GM23338 (cell line): ENCODE measurements at regions not wholly inside any gene's neighbourhood (a gene's known extent, or its start where the extent isn't known, plus 50 kb on each side); places are given as distances from the start of the nearest gene placed in this dataset.

Source experiments
- ATAC-seq: fragments of 200-7000 bp; cut with Tn5 transposase; 3 replicates; pipeline ENCODE4 v1.9.1; 2020
- DNase-seq: peaks from one replicate; pipeline ENCODE4 v3.0.0-alpha.2; 2015; ENCODE audit warnings: low spot score
- H2AFZ ChIP-seq: fragments of 200-600 bp; sonication (generic); 2 replicates; pipeline ENCODE4 v1.8.0; 2016; ENCODE audit warnings: antibody characterized with exemption, mild to moderate bottlenecking, moderate library complexity
- H3F3A ChIP-seq: fragments of 200-600 bp; sonication (generic); replicated peaks from 2 replicates; pipeline ENCODE4 v1.8.0; 2017; ENCODE audit warnings: antibody characterized with exemption, mixed run types, low read depth
- H3K27ac ChIP-seq: fragments of 200-600 bp; sonication (generic); 2 replicates; pipeline ENCODE4 v1.6.1; 2016; ENCODE audit warnings: low read depth
- H3K27me3 ChIP-seq: fragments of 200-600 bp; sonication (generic); 2 replicates; pipeline ENCODE4 v1.8.0; 2016; ENCODE audit warnings: mild to moderate bottlenecking, mixed run types, moderate library complexity; ENCODE audit not compliant: insufficient read depth
- H3K36me3 ChIP-seq: fragments of 200-600 bp; sonication (generic); 2 replicates; pipeline ENCODE4 v1.8.0; 2016; ENCODE audit warnings: mild to moderate bottlenecking; ENCODE audit not compliant: insufficient read depth
- H3K4me1 ChIP-seq: fragments of 200-600 bp; sonication (generic); 2 replicates; pipeline ENCODE4 v1.8.0; 2016; ENCODE audit warnings: mild to moderate bottlenecking, moderate library complexity; ENCODE audit not compliant: insufficient read depth
- H3K4me2 ChIP-seq: fragments of 200-600 bp; sonication (generic); 2 replicates; pipeline ENCODE4 v1.7.1; 2017; ENCODE audit warnings: mixed run types
- H3K4me3 ChIP-seq: fragments of 200-600 bp; sonication (generic); 2 replicates; pipeline ENCODE4 v1.6.1; 2016; ENCODE audit warnings: mixed run types
- H3K79me2 ChIP-seq: fragments of 200-600 bp; sonication (generic); replicated peaks from 2 replicates; pipeline ENCODE4 v1.8.0; 2017; ENCODE audit warnings: mild to moderate bottlenecking; ENCODE audit not compliant: insufficient read depth
- H3K9me2 ChIP-seq: fragments of 200-600 bp; sonication (generic); 2 replicates; pipeline ENCODE4 v1.8.0; 2017; ENCODE audit not compliant: insufficient read depth
- H4K20me1 ChIP-seq: fragments of 200-600 bp; sonication (generic); replicated peaks from 2 replicates; pipeline ENCODE4 v1.8.0; 2017; ENCODE audit warnings: mild to moderate bottlenecking; ENCODE audit not compliant: insufficient read depth
- H3K27ac Mint-ChIP-seq: 2 replicates; pipeline ENCODE4 v1.8.0; 2020; ENCODE audit warnings: inconsistent platforms, mild to moderate bottlenecking, moderate library complexity, mixed read lengths
- H3K27me3 Mint-ChIP-seq: 3 replicates; pipeline ENCODE4 v1.8.0; 2022; ENCODE audit warnings: low read depth, mild to moderate bottlenecking, moderate library complexity, mixed read lengths, inconsistent platforms; ENCODE audit not compliant: insufficient read depth, poor library complexity
- H3K36me3 Mint-ChIP-seq: 3 replicates; pipeline ENCODE4 v1.8.0; 2021; ENCODE audit warnings: low read depth, mild to moderate bottlenecking, inconsistent platforms, moderate library complexity, mixed read lengths
- H3K4me1 Mint-ChIP-seq: 3 replicates; pipeline ENCODE4 v1.8.0; 2020; ENCODE audit warnings: mild to moderate bottlenecking, inconsistent platforms, mixed read lengths
- H3K4me3 Mint-ChIP-seq: 3 replicates; pipeline ENCODE4 v1.8.0; 2021; ENCODE audit warnings: moderate library complexity, mild to moderate bottlenecking, inconsistent platforms, mixed read lengths
- H3K9me3 Mint-ChIP-seq: 3 replicates; pipeline ENCODE4 v1.8.0; 2020; ENCODE audit warnings: moderate library complexity, mild to moderate bottlenecking, inconsistent platforms, mixed read lengths
- CTCF ChIP-seq, 2 experiments: fragments of 200-600 bp in 1 of 2; sonication (generic) in 1 of 2; conservative IDR thresholded peaks; 2 replicates each; pipeline versions ENCODE4 v1.5.1 to v1.6.1; 2016 to 2017; ENCODE audit warnings: antibody characterized with exemption in 2 of 2, low read depth in 2 of 2, mild to moderate bottlenecking in 2 of 2, moderate library complexity in 1 of 2
- EZH2 ChIP-seq: fragments of 200-600 bp; sonication (generic); IDR thresholded peaks from one replicate; pipeline ENCODE4 v1.8.0; 2017; ENCODE audit warnings: antibody characterized with exemption, mild to moderate bottlenecking, low read depth; ENCODE audit not compliant: unreplicated experiment
- EZH2phosphoT487 ChIP-seq: fragments of 200-600 bp; sonication (generic); IDR thresholded peaks from one replicate; pipeline ENCODE4 v1.8.1; 2018; ENCODE audit warnings: antibody characterized with exemption; ENCODE audit not compliant: unreplicated experiment
- POLR2AphosphoS5 ChIP-seq: IDR thresholded peaks from 2 replicates; pipeline ENCODE4 v1.6.1; 2016; ENCODE audit warnings: antibody characterized with exemption, low read depth
- REST ChIP-seq: IDR thresholded peaks from one replicate; pipeline ENCODE4 v1.6.1; 2018; ENCODE audit warnings: antibody characterized with exemption; ENCODE audit not compliant: unreplicated experiment
- STAT1 ChIP-seq: IDR thresholded peaks from one replicate; pipeline ENCODE4 v1.6.1; 2016; ENCODE audit warnings: antibody characterized with exemption; ENCODE audit not compliant: unreplicated experiment
- ZNF331 ChIP-seq: fragments of 250-450 bp; sonication (Bioruptor Pico); IDR thresholded peaks from 2 replicates; pipeline ENCODE4 v1.5.0; 2020; ENCODE audit warnings: low read depth, mild to moderate bottlenecking, moderate library complexity

GRCh38 chrX:40469316-40469715 lies 111.5 kb upstream of the ATP6AP2 start:
- H3K9me2 ChIP-seq: no peaks in the 10 kb centered on the region
- Mint-ChIP-seq H3K27me3 (peaks cover 11% of the 10 kb centered on the region), H3K9me3 (no peaks in the 10 kb centered on the region; the same call in 2 of the 3 replicates), H3K4me1 (peaks cover 21% of the 10 kb centered on the region), H3K36me3 (no peaks in the 10 kb centered on the region), H3K4me3 (no peak overlapping the region), H3K27ac (no peak overlapping the region)
- no peak overlapping the region for H2AFZ ChIP-seq
- H3K27ac ChIP-seq: no peak overlapping the region
- H3K4me3 ChIP-seq: no peak overlapping the region
- no peaks in the 10 kb centered on the region for H3K36me3 ChIP-seq
- ATAC-seq (no peak), DNase-seq (no peak)
- H3K4me2 ChIP-seq: no peak overlapping the region
- no peaks in the 10 kb centered on the region for H4K20me1 ChIP-seq
- H3K27me3 ChIP-seq: no peaks in the 10 kb centered on the region
- peaks cover 7% of the 10 kb centered on the region; the same call in 1 of the 2 replicates for H3K4me1 ChIP-seq
- TF ChIP-seq STAT1: no peak
- TF ChIP-seq POLR2AphosphoS5: no peak
- no peak for TF ChIP-seq EZH2phosphoT487
- no peak for TF ChIP-seq CTCF (conservative IDR thresholded peaks at IDR 0.05; ENCODE audit: low read depth in 2 of 2)
- no peak for TF ChIP-seq EZH2
- no peak for TF ChIP-seq REST
- TF ChIP-seq ZNF331 (CRISPR knock-in tag): no peak
- H3F3A ChIP-seq: no peaks in the 10 kb centered on the region; the same call in 1 of the 2 replicates
- no peaks in the 10 kb centered on the region for H3K79me2 ChIP-seq

GRCh38 chrX:40468033-40468846 lies 112.5 kb upstream of the ATP6AP2 start:
- H3K36me3 Mint-ChIP-seq: no peaks in the 10 kb centered on the region
- no peak overlapping the region for H3K27ac Mint-ChIP-seq
- H3K4me2 ChIP-seq: no peak overlapping the region
- TF ChIP-seq EZH2: no peak
- TF ChIP-seq CTCF (conservative IDR thresholded peaks at IDR 0.05; ENCODE audit: low read depth in 2 of 2): peak; percentile 25 to 71; a peak in 2 of 4 replicates
- H3K4me3 Mint-ChIP-seq: no peak overlapping the region
- H3K4me1 ChIP-seq: 0 out of 2 replicates have a peak, but pooled peaks cover 3% of the 10 kb centered on the region
- H3F3A ChIP-seq: no peaks in the 10 kb centered on the region
- no peaks in the 10 kb centered on the region for H3K9me2 ChIP-seq
- H4K20me1 ChIP-seq: no peaks in the 10 kb centered on the region
- H3K27me3 ChIP-seq: no peaks in the 10 kb centered on the region
- H3K27ac ChIP-seq: no peak overlapping the region
- no peaks in the 10 kb centered on the region; the same call in 2 of the 3 replicates for H3K9me3 Mint-ChIP-seq
- no peak overlapping the region for H2AFZ ChIP-seq
- no peaks in the 10 kb centered on the region for H3K36me3 ChIP-seq
- no peak overlapping the region for H3K4me3 ChIP-seq
- peak; percentile 39 for DNase-seq
- H3K27me3 Mint-ChIP-seq: peaks cover 11% of the 10 kb centered on the region
- ATAC-seq: peak; percentile 76
- H3K4me1 Mint-ChIP-seq: peaks cover 13% of the 10 kb centered on the region
- no peaks in the 10 kb centered on the region for H3K79me2 ChIP-seq
